Right lobe of liver (tissue), 6 donors: ENCODE measurements at regions not wholly inside any gene's neighbourhood (a gene's known extent, or its start where the extent isn't known, plus 50 kb on each side); places are given as distances from the start of the nearest gene placed in this dataset.

Experiments
- ATAC-seq, 4 donors: fragments of 200-7000 bp; cut with Tn5 transposase; one replicate each; pipeline ENCODE4 v1.9.1; 2020; ENCODE audit warnings: mild to moderate bottlenecking in 4 of 4, moderate library complexity in 4 of 4
- DNase-seq, 3 donors: peaks; one replicate each; pipeline ENCODE4 v3.0.0-alpha.2; 2020
- H3K27ac ChIP-seq, 3 donors: fragments of 200-600 bp; one replicate each; pipeline ENCODE4 v1.8.0; 2022
- H3K27me3 ChIP-seq, 2 donors: fragments of 200-600 bp; one replicate each; pipeline ENCODE4 v1.8.0; 2022
- H3K36me3 ChIP-seq, 4 donors: fragments of 200-600 bp; sonication (generic) in 1 of 4; one replicate each; pipeline versions ENCODE4 v1.5.1 to v1.8.0; 2017 to 2022; ENCODE audit warnings: control low read depth in 1 of 4
- H3K4me1 ChIP-seq, 4 donors: fragments of 200-600 bp; sonication (generic) in 1 of 4; one replicate each; pipeline versions ENCODE4 v1.5.1 to v1.8.0; 2017 to 2022; ENCODE audit warnings: control low read depth in 1 of 4
- H3K4me3 ChIP-seq, 3 donors: fragments of 200-600 bp; one replicate each; pipeline ENCODE4 v1.8.0; 2022
- H3K9me3 ChIP-seq, 4 donors: fragments of 200-600 bp; sonication (generic) in 1 of 4; one replicate each; pipeline versions ENCODE4 v1.5.1 to v1.8.0; 2017 to 2022; ENCODE audit warnings: control low read depth in 1 of 4
- CTCF ChIP-seq, 4 donors: fragments of 200-600 bp in 3 of 4; fragments of 450-650 bp in 1 of 4; IDR thresholded peaks; one replicate each; pipeline versions ENCODE4 v1.5.1 to v1.8.0; 2016 to 2022; ENCODE audit warnings: antibody characterized with exemption in 4 of 4, mild to moderate bottlenecking in 2 of 4
- POLR2A ChIP-seq: fragments of 450-650 bp; IDR thresholded peaks from one replicate; pipeline ENCODE4 v1.6.1; 2017; ENCODE audit warnings: antibody characterized with exemption, mild to moderate bottlenecking
- WGBS: methylation state at CpG from one replicate; pipeline ENCODE4 v1.1.6; 2018; ENCODE audit warnings: low coverage, low lambda C conversion rate; ENCODE audit not compliant: insufficient coverage; ENCODE audit errors: missing lambda C conversion rate; 5-methylcytosine and 5-hydroxymethylcytosine counted together
- intact Hi-C, 2 donors: fragments of 100-400 bp; cut with DNase I; formaldehyde crosslinking; loops; one replicate each; pipeline versions ENCODE4 v1.11.2 to v1.14.1; 2022
- donor health status: DM: no; HTN: yes; CAD: no.
- donor health status: DM: no; HTN: no; CAD: no.
- donor health status: DM: no; HTN: no; CAD: no.
- donor health status: DM: no; HTN: yes; CAD: no.
- donor health status: DM: no; HTN: yes; CAD: no.

DNA sequence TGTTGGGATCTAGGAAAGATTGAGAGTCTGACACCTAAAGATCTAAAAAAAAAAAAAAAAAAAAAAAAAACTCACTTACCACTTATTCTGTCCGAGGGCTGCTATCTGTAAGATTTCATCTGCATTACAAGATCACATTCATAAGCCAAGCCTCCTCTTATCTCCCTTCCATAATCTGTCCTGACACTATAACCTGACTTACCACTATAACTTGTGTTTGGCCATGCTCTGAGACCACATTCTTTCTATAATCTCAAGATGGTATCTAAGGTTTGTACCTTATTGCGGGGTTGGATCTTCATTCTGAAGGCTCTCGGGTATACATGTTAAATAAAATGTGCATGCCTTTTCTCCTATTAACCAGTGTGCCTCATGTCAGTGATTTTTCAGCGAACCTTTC lies 144.4 kb downstream of the MAGEB17 start:
- 56% methylated on average over 4 of the region's 4 CpGs for WGBS
- Histone ChIP-seq H3K9me3 (no peaks in the 10 kb centered on the region), H3K4me3 (no peak overlapping the region), H3K36me3 (no peaks in the 10 kb centered on the region), H3K27me3 (peaks cover 0 to 6% of the 10 kb centered on the region in 2 donors), H3K4me1 (no peaks in the 10 kb centered on the region), H3K27ac (no peak overlapping the region)
- intact Hi-C loops, result no loop called here
- ATAC-seq (no peak), DNase-seq (no peak)
- TF ChIP-seq POLR2A (no peak), CTCF (IDR thresholded peaks at IDR 0.05) (no peak)

DNA sequence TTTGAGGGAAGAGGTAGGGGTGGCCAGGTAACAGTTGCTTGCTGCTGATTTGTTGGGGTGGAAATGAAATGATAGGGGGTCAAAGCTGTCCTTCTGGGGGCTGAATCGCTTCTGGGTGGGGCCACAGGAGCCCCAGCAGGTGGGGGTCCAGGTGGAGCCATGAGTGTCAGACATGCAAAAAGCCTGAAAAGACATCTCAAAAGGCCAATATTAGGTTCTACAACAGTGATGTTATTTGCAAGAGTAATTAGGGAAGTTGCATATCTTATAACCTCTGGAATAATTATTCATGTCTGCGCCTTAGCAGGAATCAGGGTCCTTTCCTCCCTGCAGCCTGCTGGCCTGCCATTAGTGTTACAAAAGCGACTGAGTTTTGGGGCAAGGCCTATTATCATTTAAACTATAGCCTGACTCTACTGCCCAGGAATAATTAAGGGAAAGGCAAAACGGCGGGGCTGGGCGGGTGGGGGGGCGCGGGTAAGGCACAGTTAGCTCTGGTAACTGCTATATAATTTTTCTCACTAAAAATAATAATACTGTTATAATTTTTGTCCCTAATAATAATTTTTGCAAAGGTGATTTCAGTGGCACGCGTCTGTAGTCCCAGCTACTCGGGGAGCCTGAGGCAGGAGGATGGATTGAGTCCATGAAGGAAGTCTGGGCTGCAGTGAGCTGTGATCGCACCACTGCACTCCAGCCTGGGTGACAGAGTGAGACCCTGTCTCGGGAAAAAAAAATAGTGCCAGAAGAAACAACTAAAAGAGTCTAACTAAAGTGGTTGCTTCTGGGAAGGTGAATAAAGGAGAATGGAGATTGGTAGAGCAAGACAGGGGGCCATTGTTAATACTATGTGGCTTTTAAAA lies 145.7 kb downstream of the MAGEB17 start:
- TF ChIP-seq CTCF (IDR thresholded peaks at IDR 0.05), result no peak
- no peak for TF ChIP-seq POLR2A
- intact Hi-C loops, result no loop called here
- H3K36me3 ChIP-seq, result no peaks in the 10 kb centered on the region
- no peaks in the 10 kb centered on the region for H3K4me1 ChIP-seq
- no peak for ATAC-seq
- no peak overlapping the region for H3K27ac ChIP-seq
- H3K27me3 ChIP-seq, result peaks cover 0 to 4% of the 10 kb centered on the region in 2 donors
- no peak overlapping the region for H3K4me3 ChIP-seq
- 45% methylated on average over 13 of the region's 13 CpGs for WGBS
- no peaks in the 10 kb centered on the region for H3K9me3 ChIP-seq
- no peak for DNase-seq

- 35% methylated on average over 4 of the region's 4 CpGs for WGBS
- TF ChIP-seq CTCF (IDR thresholded peaks at IDR 0.05), result no peak
- no peak for TF ChIP-seq POLR2A
- Histone ChIP-seq H3K4me3 (no peak overlapping the region), H3K9me3 (no peaks in the 10 kb centered on the region), H3K36me3 (no peaks in the 10 kb centered on the region), H3K27ac (no peak overlapping the region), H3K27me3 (no peaks in the 10 kb centered on the region), H3K4me1 (no peaks in the 10 kb centered on the region)
- ATAC-seq (no peak), DNase-seq (no peak)
- intact Hi-C loops, result no loop called here
These were observed 149.1 kb downstream of the MAGEB17 start for GRCh38 chrX:16316331-16316730.

GRCh38 chrX:16319929-16320328 lies 152.6 kb downstream of the MAGEB17 start:
- no peak overlapping the region for H3K27ac ChIP-seq
- no peaks in the 10 kb centered on the region for H3K4me1 ChIP-seq
- intact Hi-C loops, result no loop called here
- H3K9me3 ChIP-seq, result no peaks in the 10 kb centered on the region
- ATAC-seq (no peak), DNase-seq (no peak)
- WGBS, result 47% methylated on average over 2 of the region's 2 CpGs
- H3K27me3 ChIP-seq, result no peaks in the 10 kb centered on the region
- H3K4me3 ChIP-seq, result no peak overlapping the region
- TF ChIP-seq POLR2A, result no peak
- H3K36me3 ChIP-seq, result no peaks in the 10 kb centered on the region

- TF ChIP-seq CTCF (IDR thresholded peaks at IDR 0.05), result no peak
- no peak for TF ChIP-seq POLR2A
- H3K4me1 ChIP-seq, result no peaks in the 10 kb centered on the region
- H3K27me3 ChIP-seq, result no peaks in the 10 kb centered on the region
- WGBS, result 44% methylated on average over 4 of the region's 4 CpGs
- ATAC-seq, result no peak
- no peaks in the 10 kb centered on the region for H3K9me3 ChIP-seq
- intact Hi-C loops, result no loop called here
- H3K4me3 ChIP-seq, result no peak overlapping the region
- DNase-seq, result no peak
- no peak overlapping the region for H3K27ac ChIP-seq
- H3K36me3 ChIP-seq, result no peaks in the 10 kb centered on the region
These were observed 153.6 kb downstream of the MAGEB17 start for GRCh38 chrX:16320765-16321355.
